Left lobe of liver (tissue), 2 donors: ENCODE measurements at regions not wholly inside any gene's neighbourhood (a gene's known extent, or its start where the extent isn't known, plus 50 kb on each side); places are given as distances from the start of the nearest gene placed in this dataset.

ENCODE experiments used
- ATAC-seq: fragments of 200-7000 bp; cut with Tn5 transposase; one replicate; pipeline ENCODE4 v1.9.1; 2020; ENCODE audit warnings: mild to moderate bottlenecking, moderate library complexity
- DNase-seq: peaks from one replicate; pipeline ENCODE4 v3.0.0-alpha.2; 2020; ENCODE audit warnings: low spot score
- donor health status: DM: no; HTN: no; CAD: no; lungs with moderate emphysema.
- donor health status: DM: no; HTN: yes; CAD: no.

DNA sequence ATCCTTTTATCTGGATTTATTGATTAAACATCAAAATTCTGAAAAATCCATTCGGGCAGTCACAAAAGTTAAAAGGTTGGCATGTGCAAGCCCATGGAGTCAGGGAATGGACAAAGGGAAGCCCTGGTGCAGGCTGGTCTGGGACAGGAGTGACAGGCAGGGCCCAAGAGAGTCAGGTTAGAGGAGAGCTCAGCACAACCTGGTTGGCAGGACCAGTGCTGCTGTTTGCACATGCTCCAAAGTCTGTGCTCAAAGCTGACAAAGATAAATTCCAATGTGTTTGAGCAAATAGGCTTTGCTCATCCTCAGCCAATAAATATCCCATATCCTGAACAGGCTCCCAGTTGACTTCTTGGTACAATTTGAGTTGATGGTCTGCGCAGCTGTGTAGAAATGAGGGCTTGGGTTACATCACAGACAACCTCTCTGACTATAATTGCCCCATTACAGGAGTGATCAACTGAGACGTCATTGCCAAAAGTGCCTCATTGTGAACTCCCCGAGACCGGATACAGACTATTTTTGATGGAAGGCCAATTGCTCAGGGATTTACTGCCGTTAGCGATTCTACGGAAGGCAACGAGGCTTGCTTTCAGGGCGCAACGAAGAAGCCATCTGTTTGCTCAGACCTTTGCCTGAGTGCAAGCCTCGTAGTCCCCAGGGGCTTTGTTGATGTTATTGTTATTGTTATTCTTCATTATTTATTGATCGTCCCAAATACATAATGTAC, 1008.1 kb upstream of the TENM3 start:
- no peak for ATAC-seq
- DNase-seq: no peak

DNA sequence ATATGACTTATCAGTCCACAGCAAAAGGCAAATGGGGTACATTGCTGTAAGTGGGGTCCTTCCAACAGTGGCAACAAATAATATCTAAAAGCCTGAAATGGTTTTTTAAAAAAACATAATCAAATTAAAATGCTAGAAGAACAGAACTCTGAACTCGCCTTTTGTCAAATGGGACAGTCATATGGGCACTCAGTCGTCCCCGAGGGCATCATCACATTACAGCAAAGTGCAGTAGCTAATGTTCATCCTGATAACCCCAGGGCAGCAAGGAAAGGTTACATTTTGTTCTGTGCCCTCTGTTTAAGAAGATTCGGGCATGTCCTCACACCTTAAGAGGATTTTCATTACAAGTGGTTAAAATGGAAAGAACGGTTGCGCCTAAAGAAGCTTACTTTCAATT, 997.9 kb upstream of the TENM3 start:
- no peak for ATAC-seq

DNA sequence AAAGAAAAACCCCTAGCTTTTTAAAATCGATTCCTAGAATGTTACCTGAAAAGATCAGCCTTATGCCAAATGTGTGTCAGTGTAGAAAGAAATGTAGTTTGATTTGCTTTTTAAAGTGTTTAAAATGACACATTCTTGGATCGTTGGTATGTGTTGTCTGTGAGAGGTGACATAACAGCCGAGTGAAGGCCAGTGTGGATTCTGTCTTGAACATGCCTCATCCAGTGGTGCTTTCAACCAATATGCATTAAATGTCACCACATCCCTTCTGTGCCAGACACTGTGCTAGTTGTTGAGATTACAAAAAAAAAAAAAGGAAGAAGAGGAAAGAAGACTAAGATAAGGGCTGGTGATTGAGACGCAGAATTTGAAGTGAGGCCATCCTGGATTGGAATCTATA, 994.2 kb upstream of the TENM3 start:
- ATAC-seq (no peak), DNase-seq (no peak)

More for the DNA sequence above, 997.9 kb upstream of the TENM3 start:
- no peak for DNase-seq

- DNase-seq (no peak), ATAC-seq (no peak)
These were observed 988.4 kb upstream of the TENM3 start for GRCh38 chr4:181254771-181255170.

DNA sequence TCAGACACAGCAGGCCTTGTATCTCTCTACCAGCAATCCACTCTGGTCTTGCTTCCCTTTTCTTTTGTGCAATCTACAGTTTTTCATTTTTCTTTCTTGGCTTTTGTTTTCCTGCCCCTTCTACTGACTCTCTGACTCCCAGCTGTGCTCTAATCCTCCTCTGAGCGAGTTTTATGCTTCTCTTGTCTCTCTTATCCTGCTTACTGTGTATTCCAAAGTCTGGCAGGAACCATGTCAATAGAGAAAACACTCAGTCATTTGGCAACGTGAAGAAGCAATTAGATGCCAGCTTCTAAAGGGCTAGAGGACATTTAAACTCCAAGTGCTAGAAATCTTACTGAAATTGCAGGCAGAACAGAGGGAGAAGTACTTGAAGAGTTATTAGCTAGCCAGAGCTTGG, 984.6 kb upstream of the TENM3 start:
- no peak for ATAC-seq

GRCh38 chr4:181259081-181259709, 984.0 kb upstream of the TENM3 start:
- ATAC-seq: no peak
- DNase-seq: no peak

More for the DNA sequence above, 984.6 kb upstream of the TENM3 start:
- DNase-seq: no peak

GRCh38 chr4:181261279-181261678, 981.9 kb upstream of the TENM3 start:
- DNase-seq: no peak
- ATAC-seq: no peak

DNA sequence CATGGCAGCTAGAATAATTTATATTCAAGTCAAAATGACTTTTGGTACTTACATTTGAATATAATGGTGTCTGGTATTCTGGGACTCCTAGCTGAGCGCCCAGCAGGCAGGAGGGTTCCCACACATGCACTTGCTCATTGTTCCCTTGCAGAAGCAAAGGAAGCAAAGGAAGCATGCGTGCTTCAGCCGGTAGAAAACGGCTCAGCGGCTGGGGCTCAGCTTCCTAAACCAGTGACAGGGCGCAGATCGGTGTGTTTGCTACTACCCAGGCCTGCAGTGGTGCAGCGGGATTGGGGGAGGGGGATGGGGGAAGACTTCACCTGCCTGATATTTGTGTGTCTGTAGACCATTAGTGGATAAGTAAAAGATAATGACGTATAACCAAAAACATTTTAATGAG, 978.3 kb upstream of the TENM3 start:
- DNase-seq (no peak), ATAC-seq (no peak)

- ATAC-seq (no peak), DNase-seq (no peak)
These were observed 977.8 kb upstream of the TENM3 start for GRCh38 chr4:181265370-181265769.

DNA sequence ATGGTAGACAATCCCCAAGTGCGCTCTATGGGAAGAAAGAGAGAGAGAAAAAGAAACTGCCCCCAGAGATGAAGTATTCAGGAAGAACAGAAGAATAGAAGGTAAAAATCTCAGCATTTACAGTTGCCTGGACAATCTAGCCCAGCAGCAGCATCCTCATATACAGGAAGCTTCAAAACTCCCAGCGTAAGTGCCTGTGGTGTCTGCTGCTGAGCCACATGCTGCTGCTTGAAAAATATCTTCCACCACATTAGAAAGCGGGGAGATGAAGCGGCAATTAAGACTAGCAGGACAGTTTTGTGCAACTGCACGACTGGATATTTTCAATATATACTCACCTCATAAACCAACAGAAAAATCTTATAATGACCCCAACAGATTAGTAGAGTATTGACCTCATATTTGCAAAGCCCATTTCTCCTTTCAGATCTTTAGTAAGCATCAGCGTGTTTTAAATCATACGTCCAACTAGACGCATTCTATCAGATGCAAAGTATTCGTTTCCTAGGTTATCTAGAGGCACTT, 972.0 kb upstream of the TENM3 start:
- ATAC-seq (no peak), DNase-seq (no peak)

DNA sequence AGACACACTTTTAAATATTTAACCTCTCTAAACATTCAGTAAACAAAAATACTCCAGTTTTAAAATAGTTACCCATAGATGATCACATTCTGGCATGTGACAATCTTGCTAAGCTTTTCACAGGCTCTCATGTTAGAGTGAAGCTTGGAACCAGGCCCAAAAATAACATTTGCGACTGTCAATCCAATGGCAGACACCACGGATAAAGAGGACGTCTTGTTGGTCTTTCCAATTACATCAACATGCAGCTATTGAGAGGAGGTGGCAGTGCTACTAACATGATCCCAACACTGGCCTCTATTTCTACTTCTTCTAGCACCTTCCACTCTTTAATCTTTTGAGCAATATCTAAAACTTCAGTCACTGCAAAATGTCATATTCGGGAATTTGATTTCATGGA, 970.8 kb upstream of the TENM3 start:
- no peak for DNase-seq
- ATAC-seq: no peak

GRCh38 chr4:181278941-181279340, 964.3 kb upstream of the TENM3 start:
- DNase-seq (no peak), ATAC-seq (no peak)

DNA sequence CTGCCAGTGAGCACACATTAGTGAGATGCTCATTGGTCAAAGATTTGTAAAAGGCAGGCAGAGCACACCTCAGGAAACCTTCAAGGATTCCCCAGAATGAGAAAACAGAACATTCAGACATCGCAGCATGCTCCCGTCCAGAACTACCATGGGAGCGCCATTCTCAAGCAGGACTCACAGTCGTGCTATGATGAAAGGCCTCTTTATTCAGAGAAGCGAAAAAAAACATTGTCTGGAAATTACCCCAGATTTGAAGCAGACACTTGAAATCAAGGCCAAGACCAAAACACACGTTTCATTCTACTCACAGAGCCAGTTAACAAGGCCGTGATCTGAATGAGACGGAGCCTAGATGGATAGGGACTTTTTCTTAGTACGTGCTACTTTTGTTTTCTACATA, 961.8 kb upstream of the TENM3 start:
- no peak for ATAC-seq
- no peak for DNase-seq

DNA sequence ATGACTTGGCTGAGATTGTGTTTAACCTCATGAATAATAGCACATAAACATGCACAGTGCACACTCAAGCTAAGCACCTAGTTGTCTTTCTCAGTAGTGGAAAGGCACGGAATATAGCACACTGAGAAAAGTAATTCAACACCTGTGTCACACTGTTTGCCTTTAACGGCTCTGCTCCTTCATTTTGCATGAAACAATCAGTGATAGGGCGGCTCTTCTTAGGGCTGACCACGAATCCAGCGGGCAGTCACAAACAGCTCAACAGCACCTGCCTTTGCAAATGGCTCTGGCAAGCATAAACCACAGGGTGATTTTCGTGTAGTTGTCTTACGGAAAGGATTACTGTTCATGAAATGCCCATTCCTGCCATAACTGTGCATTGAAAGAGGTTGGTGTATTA, 954.0 kb upstream of the TENM3 start:
- DNase-seq (no peak), ATAC-seq (no peak)

- no peak for ATAC-seq
- no peak for DNase-seq
These were observed 951.6 kb upstream of the TENM3 start for GRCh38 chr4:181291615-181292014.

DNA sequence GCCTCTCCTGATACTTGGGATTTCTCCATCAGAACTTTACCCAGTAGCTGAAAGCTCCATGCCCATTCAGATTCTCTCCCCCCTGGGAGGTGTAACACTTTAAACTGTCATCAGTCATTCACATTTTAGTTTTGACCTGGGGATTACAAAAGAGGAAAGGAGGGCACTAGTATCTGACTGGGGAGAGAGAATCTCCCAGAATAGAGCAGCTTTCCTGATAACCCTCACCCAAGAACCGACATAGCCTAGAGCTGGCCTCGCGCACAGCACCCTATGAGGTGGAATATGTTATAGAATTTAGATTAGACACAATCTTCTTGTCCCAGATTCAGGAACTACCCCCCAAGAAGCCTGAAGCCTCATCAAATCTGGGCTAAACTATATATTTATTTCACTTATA, 950.2 kb upstream of the TENM3 start:
- ATAC-seq: no peak
- no peak for DNase-seq

DNA sequence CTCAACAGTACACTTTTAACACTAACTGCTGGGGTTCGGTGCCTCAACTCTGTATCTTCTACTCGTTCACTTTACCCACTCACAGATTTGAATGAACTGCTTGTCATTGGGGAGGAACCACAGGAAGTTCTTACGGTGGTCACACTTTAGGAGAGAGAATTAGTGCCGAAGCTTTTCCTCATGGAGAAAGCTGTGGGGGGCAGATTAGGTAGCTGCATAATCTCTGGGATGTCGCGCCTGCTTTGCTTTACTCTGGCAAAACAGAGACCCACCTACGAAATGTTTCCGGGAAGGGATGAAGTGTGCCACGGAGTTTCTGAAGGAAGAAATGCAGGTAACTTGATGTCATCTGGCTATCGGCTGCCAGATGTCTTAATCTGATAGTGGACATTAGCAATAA, 949.7 kb upstream of the TENM3 start:
- no peak for ATAC-seq
- no peak for DNase-seq

DNA sequence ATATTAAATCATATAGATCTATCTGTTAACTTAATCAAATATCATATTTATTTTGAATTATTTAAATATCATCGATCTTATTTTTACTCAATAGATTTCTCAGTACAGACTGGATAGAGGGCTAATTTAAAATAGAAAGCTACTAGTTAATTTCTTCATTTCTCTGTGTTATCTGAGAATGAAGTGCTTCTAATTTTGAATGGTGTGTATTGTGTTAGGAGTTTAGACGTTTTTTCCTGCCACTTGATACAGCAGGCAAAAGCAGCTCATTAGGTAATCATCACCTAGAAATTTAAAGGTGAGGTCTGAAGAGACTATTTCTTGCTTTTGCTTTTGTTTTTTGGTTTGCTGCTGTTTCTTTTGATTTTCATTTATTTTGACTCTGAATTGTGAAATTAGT, 948.8 kb upstream of the TENM3 start:
- ATAC-seq: no peak
- no peak for DNase-seq

DNA sequence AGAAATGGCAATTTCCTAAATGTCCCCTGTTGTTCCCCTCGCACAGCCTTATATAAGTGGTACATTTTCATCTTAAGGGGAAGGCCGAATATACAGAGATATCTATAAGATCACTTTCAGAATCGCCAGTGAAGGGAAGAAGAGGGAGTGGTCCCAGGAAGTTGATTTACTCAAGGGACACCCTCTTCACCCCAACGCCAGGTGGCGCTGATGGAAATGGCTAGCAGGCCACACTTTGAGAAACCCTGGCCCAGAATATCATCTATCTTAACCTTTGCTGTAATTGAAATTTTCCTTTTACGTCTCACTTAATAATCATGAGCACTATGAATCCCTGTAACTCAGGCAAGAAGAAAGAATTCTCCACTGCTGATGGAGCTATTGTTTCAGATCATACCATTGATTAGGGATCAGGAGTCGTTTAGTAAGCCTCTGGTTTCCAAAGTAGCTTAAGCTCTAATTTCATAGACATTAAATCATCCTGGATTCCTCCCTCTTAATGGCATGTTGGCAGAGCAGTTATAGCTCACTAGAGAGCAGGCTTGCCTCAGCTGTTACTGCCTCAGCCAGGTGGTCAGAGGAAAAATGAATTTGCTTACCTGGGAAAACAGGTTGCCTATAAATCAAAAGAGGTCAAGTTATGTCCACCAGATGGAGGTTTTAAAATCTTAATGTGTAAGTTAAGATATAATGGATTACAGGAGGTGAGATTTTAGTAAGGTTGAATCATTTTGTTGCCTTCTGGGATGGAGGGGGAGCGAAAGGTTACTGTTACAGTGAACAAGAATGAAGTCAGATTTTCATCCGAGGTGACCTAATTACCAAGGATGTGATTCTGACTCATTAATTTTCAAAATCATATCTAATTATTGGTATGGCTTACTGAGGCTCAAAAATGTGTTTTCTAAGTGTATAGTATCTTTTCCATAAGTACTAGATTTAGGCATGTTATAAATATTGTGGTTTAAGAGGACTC, 941.2 kb upstream of the TENM3 start:
- peak; percentile 48 for DNase-seq
- ATAC-seq: peak; percentile 89

- DNase-seq: no peak
- ATAC-seq: no peak
These were observed 935.4 kb upstream of the TENM3 start for GRCh38 chr4:181307824-181308223.
